ENCODE measurements at regions not wholly inside any gene's neighbourhood (a gene's known extent, or its start where the extent isn't known, plus 50 kb on each side); places are given as distances from the start of the nearest gene placed in this dataset.

- no peak for TF ChIP-seq TBP (IDR thresholded peaks at IDR 0.05; ENCODE audit: low read depth, low read length)
- TF ChIP-seq SP4 (IDR thresholded peaks at IDR 0.05; ENCODE audit: low read length), result no peak
- no peak for TF ChIP-seq HDAC2 (IDR thresholded peaks at IDR 0.05; ENCODE audit: borderline replicate concordance in 1 of 2, low read depth in 2 of 2, low read length in 2 of 2)
- no peak for TF ChIP-seq KDM5A (IDR thresholded peaks at IDR 0.05; ENCODE audit: low read length)
- no peak for TF ChIP-seq RAD21 (IDR thresholded peaks at IDR 0.05 in 1 of 2, conservative IDR thresholded peaks at IDR 0.05 in 1 of 2; ENCODE audit: low read depth in 2 of 2, low read length in 2 of 2)
Measured at GRCh38 chr13:79108914-79109643, 297.0 kb downstream of the RBM26 start (continued).

All from H1 (cell line).